ENCODE measurements at regions not wholly inside any gene's neighbourhood (a gene's known extent, or its start where the extent isn't known, plus 50 kb on each side); places are given as distances from the start of the nearest gene placed in this dataset.
A peak's percentile ranks its signal among the peaks of the same experiment; 100 is the strongest.

DNA sequence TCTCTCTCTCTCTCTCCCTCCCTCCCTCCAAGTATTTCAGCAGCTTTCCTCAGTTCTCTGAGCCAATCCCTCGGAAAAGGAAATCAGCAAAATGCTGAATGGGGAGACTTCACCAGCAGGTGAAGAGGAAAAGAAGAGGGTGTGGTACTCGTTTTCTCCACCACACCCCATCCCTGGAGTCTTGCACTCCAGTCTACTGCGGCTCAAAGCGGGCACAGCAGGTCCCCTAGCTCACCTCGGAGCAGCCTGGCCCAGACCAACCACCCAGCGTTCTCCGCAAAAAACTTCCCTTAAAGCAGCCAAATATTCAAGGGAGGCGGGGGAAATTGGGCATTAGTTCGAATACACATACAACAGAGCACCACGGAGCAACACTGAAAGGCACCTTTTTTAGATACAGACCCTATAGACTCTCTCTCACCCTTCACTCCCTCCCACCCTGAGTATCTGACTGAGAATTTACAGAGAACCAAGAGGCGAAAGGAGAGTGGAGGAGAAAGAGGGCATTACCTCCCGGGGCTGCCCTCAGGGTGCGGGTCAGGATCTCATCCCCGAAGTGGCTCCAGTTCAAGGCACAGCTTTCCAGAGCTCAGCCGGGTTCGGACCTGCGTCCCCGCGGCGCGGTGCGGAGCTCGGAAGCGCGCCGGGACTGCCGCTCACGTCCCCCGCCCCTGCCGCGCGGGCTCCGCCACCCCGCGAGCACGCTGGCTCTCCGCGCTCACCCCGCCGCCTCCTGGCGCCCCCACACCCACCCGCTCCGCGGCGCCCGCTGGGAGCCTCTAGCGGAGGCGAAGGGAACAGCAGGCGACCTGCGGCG lies 1638.5 kb upstream of the C9orf72 start:
- H3K4me3 ChIP-seq, result peak overlapping the region; percentile 39
- peak; percentile 90 to 92 for ATAC-seq
- no peak overlapping the region for H3K27ac ChIP-seq

DNA sequence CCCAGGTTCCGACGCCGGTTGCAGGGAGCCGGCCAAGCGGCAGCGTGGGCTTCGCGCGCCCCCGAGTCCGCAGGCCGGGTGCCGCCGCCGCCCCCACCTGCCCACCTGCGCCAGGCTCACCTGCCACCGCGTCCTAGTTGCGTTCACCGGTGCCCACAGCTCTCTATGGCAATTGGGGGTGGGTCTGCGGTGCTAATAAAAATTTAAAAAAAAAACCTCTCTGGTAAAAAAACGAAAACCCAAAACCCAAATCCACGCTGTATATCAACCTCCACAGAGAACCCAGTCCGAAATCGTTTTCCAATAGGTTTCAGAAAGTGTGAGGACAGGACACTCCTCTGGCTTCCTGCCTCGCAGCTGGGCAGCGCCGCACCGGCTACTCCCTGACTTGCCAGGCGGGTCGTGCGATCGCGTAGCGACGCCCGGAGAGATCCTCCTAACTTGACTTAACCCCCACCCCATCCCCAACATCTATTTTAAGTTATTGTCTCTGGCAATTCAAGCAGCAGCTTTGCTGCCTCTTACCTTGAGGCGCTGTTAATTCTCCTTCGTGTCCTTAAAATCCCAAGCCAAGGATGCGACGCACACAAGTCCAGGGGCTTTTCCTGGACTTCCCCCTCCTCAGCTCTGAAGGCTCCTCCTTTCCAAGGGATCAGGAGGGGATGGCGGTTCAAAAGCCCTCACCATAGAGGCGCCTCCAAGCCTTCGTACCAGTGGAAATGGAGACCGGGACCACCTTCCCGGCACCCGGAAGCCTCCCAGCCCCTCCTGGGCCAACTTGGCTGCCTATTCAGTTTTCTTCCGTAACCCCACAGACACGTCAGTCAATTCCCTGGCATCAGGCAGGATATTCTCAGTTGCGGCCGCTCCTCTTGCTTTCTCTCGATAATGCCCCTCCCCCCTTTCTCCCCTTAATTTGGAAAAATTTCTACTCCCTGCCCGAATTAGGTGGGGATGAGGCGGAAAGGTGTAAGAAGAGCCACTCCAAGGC lies 1639.4 kb upstream of the C9orf72 start:
- intact Hi-C loops (cut with DNase I), result loop anchor here (10.0 kb wide), 1 partner anchor 58 kb away; no protein-coding TSS in a partner anchor
- Histone ChIP-seq H3K27me3 (ENCODE audit: low read depth) (peaks cover 63% of the 10 kb centered on the region), H3K27ac (no peak overlapping the region), H3K9me3 (no peaks in the 10 kb centered on the region), H3K4me3 (peak overlapping the region; percentile 39), H3K4me1 (peaks cover 13% of the 10 kb centered on the region), H3K36me3 (no peaks in the 10 kb centered on the region)
- no peak for DNase-seq
- ATAC-seq, result peak; percentile 25 to 58
- TF ChIP-seq, protein P1, sequence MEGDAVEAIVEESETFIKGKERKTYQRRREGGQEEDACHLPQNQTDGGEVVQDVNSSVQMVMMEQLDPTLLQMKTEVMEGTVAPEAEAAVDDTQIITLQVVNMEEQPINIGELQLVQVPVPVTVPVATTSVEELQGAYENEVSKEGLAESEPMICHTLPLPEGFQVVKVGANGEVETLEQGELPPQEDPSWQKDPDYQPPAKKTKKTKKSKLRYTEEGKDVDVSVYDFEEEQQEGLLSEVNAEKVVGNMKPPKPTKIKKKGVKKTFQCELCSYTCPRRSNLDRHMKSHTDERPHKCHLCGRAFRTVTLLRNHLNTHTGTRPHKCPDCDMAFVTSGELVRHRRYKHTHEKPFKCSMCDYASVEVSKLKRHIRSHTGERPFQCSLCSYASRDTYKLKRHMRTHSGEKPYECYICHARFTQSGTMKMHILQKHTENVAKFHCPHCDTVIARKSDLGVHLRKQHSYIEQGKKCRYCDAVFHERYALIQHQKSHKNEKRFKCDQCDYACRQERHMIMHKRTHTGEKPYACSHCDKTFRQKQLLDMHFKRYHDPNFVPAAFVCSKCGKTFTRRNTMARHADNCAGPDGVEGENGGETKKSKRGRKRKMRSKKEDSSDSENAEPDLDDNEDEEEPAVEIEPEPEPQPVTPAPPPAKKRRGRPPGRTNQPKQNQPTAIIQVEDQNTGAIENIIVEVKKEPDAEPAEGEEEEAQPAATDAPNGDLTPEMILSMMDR (IDR thresholded peaks at IDR 0.05), result no peak

More for the DNA sequence above, 1638.5 kb upstream of the C9orf72 start:
- no peaks in the 10 kb centered on the region for H3K36me3 ChIP-seq
- intact Hi-C loops (cut with DNase I), result loop anchor here (10.0 kb wide), 1 partner anchor 57 kb away; no protein-coding TSS in a partner anchor
- TF ChIP-seq, protein P1 (IDR thresholded peaks at IDR 0.05), result peak; percentile 62
- H3K27me3 ChIP-seq (ENCODE audit: low read depth), result peaks cover 55% of the 10 kb centered on the region
- H3K9me3 ChIP-seq, result no peaks in the 10 kb centered on the region
- peak; percentile 50 for DNase-seq
- H3K4me1 ChIP-seq, result peaks cover 13% of the 10 kb centered on the region

DNA sequence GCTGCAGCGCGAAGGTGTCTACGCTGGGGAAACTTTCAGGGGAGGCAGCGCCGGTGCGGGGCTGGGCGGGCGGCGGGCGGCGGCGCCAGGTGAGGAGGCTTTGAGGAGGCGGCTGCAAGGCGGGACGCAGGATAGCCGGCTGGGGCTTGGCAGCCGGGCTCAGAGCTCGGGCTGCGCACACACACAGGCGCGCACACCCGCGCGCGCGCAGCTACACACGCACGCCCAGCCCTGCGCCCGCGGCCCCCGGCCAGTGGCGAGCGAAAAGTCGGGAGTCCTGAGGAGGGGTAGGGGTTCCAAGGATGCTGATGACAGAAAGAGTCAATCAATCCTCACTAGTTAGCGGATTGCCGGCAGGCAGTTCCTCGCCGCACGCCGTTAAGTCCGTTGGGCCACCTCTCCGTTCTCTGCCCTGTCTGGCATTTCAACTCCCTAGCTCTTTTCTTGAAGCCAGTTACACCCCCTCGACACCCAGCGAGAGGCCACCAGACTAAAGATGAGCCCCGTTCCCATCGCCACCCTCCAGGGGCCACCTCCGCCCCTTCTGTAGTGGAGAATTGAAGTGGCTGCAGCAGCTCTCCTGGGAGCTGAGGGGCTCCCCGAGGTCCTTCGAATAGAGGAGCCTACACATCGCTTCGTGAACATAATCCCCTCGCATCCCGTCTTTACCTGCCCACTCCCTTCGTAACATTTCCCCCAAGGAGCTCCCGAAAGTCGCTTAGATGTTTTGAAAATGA lies 1640.3 kb upstream of the C9orf72 start, which contains the start of gene LINGO2:
Gene LINGO2, minus strand, starts transcription at position 185 of the 737 bp plus-strand sequence.
- DNase-seq (no peak), ATAC-seq (peak; percentile 48 to 53)
- Histone ChIP-seq H3K4me3 (peak within 1 kb of the TSS; percentile 39), H3K4me1 (peaks cover 13% of the 10 kb centered on the region), H3K27me3 (ENCODE audit: low read depth) (peaks cover 66% of the 10 kb centered on the region), H3K9me3 (no peaks in the 10 kb centered on the region), H3K27ac (no peak within 1 kb of the TSS), H3K36me3 (no peaks in the 10 kb centered on the region)
- TF ChIP-seq, protein P1 (IDR thresholded peaks at IDR 0.05), result no peak
- intact Hi-C loops (cut with DNase I), result loop anchor here (10.0 kb wide), 1 partner anchor 59 kb away; no protein-coding TSS in a partner anchor

DNA sequence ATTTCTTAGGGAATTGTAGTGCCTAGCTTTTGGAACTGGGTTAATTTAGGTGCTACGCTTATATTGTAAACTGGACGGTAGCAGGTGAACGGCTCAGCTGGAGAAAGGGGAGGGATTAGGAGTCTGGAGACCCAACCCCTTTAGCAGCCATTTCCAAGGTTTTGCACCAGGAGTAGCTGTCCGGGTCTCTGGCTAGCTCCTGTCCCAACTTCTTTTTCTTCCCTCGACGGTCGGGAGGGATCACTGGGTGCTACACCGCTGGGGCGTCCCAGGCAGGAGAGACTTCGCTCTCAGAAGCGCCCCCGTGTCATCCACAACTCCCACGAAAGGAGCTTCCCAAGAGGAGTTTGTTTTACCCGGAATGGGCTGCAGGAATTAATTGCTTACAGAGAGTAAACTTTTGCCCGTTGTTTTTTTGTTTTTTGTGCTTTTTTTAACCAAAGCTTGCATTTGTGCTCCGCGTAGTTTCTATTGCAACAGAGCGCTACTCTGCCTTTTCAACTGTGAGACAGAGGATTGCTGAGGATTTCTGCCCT lies 1640.9 kb upstream of the C9orf72 start:
- Histone ChIP-seq H3K36me3 (no peaks in the 10 kb centered on the region), H3K4me3 (peak overlapping the region; percentile 39), H3K9me3 (no peaks in the 10 kb centered on the region), H3K27ac (no peak overlapping the region), H3K4me1 (peaks cover 13% of the 10 kb centered on the region), H3K27me3 (ENCODE audit: low read depth) (peaks cover 66% of the 10 kb centered on the region)
- intact Hi-C loops (cut with DNase I), result loop anchor here (10.0 kb wide), 1 partner anchor 59 kb away; no protein-coding TSS in a partner anchor
- ATAC-seq (peak in 1 of 2 donors; percentile 52), DNase-seq (no peak)
- TF ChIP-seq, protein P1 (IDR thresholded peaks at IDR 0.05), result no peak
